Cardiac muscle cell (in vitro differentiated cells and primary cell): ENCODE measurements at regions not wholly inside any gene's neighbourhood (a gene's known extent, or its start where the extent isn't known, plus 50 kb on each side); places are given as distances from the start of the nearest gene placed in this dataset.

Experiments used
- DNase-seq, 2 donors: peaks; one replicate each; pipeline versions ENCODE4 v3.0.0 to v3.0.0-alpha.2; 2010 to 2017; ENCODE audit warnings: low read depth in 1 of 2, low spot score in 1 of 2
- H3K27ac ChIP-seq: fragments of 200-600 bp; sonication (generic); 2 replicates; pipeline ENCODE4 v1.5.1; 2016
- H3K27me3 ChIP-seq: fragments of 200-600 bp; sonication (generic); 2 replicates; pipeline ENCODE4 v1.6.0; 2016; ENCODE audit warnings: control low read depth
- H3K36me3 ChIP-seq: fragments of 200-600 bp; sonication (generic); 2 replicates; pipeline ENCODE4 v1.5.1; 2016; ENCODE audit warnings: control low read depth
- H3K4me1 ChIP-seq: fragments of 200-600 bp; sonication (generic); 2 replicates; pipeline ENCODE4 v1.8.1; 2017; ENCODE audit warnings: low read depth, mild to moderate bottlenecking, mixed run types
- H3K4me3 ChIP-seq: fragments of 200-600 bp; sonication (generic); 2 replicates; pipeline ENCODE4 v1.5.1; 2016; ENCODE audit warnings: mild to moderate bottlenecking
- H3K9me3 ChIP-seq: fragments of 200-600 bp; sonication (generic); 2 replicates; pipeline ENCODE4 v1.5.1; 2017; ENCODE audit warnings: low read depth, mild to moderate bottlenecking, control low read depth
- CTCF ChIP-seq: IDR thresholded peaks from 2 replicates; pipeline ENCODE4 v1.5.1; 2012; ENCODE audit warnings: low read depth, mild to moderate bottlenecking, low read length

GRCh38 chr4:140266958-140267568 lies 106.4 kb upstream of the SCOC start:
- no peaks in the 10 kb centered on the region for H3K27me3 ChIP-seq
- TF ChIP-seq CTCF = no peak
- DNase-seq = no peak
- no peak overlapping the region for H3K27ac ChIP-seq
- no peaks in the 10 kb centered on the region for H3K9me3 ChIP-seq
- H3K36me3 ChIP-seq = no peaks in the 10 kb centered on the region
- H3K4me3 ChIP-seq = no peak overlapping the region
- H3K4me1 ChIP-seq = no peaks in the 10 kb centered on the region

- peaks cover 14% of the 10 kb centered on the region for H3K4me1 ChIP-seq
- no peaks in the 10 kb centered on the region for H3K9me3 ChIP-seq
- peak in 1 of 2 donors; percentile 33 for DNase-seq
- no peaks in the 10 kb centered on the region for H3K36me3 ChIP-seq
- no peaks in the 10 kb centered on the region for H3K27me3 ChIP-seq
- no peak overlapping the region for H3K4me3 ChIP-seq
- no peak overlapping the region for H3K27ac ChIP-seq
- no peak for TF ChIP-seq CTCF
Measured at GRCh38 chr4:140260227-140260626, 106.2 kb upstream of the MAML3 start.

GRCh38 chr4:140258476-140258875 lies 104.5 kb upstream of the MAML3 start:
- no peaks in the 10 kb centered on the region for H3K36me3 ChIP-seq
- H3K4me3 ChIP-seq = no peak overlapping the region
- H3K4me1 ChIP-seq = peaks cover 17% of the 10 kb centered on the region
- no peak overlapping the region for H3K27ac ChIP-seq
- no peaks in the 10 kb centered on the region for H3K27me3 ChIP-seq
- H3K9me3 ChIP-seq = no peaks in the 10 kb centered on the region
- DNase-seq = no peak
- TF ChIP-seq CTCF = no peak

GRCh38 chr4:140257461-140258305 lies 103.7 kb upstream of the MAML3 start:
- Histone ChIP-seq H3K9me3 (no peaks in the 10 kb centered on the region), H3K4me1 (peaks cover 20% of the 10 kb centered on the region), H3K27me3 (no peaks in the 10 kb centered on the region), H3K4me3 (no peak overlapping the region), H3K27ac (peak overlapping the region; percentile 56), H3K36me3 (no peaks in the 10 kb centered on the region)
- no peak for DNase-seq
- no peak for TF ChIP-seq CTCF

- H3K9me3 ChIP-seq = no peaks in the 10 kb centered on the region
- H3K27ac ChIP-seq = no peak overlapping the region
- no peak overlapping the region for H3K4me3 ChIP-seq
- no peak for DNase-seq
- H3K27me3 ChIP-seq = no peaks in the 10 kb centered on the region
- peaks cover 27% of the 10 kb centered on the region for H3K4me1 ChIP-seq
- no peaks in the 10 kb centered on the region for H3K36me3 ChIP-seq
- no peak for TF ChIP-seq CTCF
Measured at GRCh38 chr4:140256941-140257340, 103.0 kb upstream of the MAML3 start.
